MM.1S (cell line): ENCODE measurements at regions not wholly inside any gene's neighbourhood (a gene's known extent, or its start where the extent isn't known, plus 50 kb on each side); places are given as distances from the start of the nearest gene placed in this dataset.

ENCODE experiments used
- CTCF ChIP-seq: fragments of 300-600 bp; sonication (generic); IDR thresholded peaks from 2 replicates; pipeline ENCODE4 v1.5.1; 2016; ENCODE audit warnings: antibody characterized with exemption, low read length, mixed read lengths
- EZH2 ChIP-seq: fragments of 300-600 bp; sonication (generic); optimal IDR thresholded peaks from 2 replicates; pipeline ENCODE3; 2017; ENCODE audit warnings: low read depth, mild to moderate bottlenecking, antibody characterized with exemption, low read length, mixed read lengths
- EZH2phosphoT487 ChIP-seq: fragments of 300-600 bp; sonication (generic); IDR thresholded peaks from 2 replicates; pipeline ENCODE4 v1.6.1; 2018; ENCODE audit warnings: antibody characterized with exemption, low read length

DNA sequence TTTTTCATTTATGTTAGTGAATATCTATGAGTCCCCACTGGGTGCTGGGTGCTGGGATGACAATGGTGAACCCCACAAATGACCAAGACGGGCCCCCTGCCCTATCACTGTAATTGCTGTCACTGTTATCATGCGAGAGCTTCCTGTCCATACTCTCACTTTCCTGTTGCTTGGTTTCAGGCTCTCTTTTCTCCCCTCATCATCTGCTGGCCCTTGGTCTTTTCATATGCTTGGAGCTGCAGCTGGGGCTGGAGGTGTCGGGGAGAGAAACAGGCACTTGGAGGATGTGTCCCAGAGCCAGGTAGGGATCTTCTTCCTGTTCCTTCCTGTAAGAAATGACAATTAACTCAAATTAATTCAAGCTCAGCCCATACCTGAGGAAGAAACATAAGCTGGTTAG is 348.0 kb downstream of the PTPRU start:
- TF ChIP-seq CTCF (no peak), EZH2 (no peak), EZH2phosphoT487 (no peak)
